ENCODE measurements at regions not wholly inside any gene's neighbourhood (a gene's known extent, or its start where the extent isn't known, plus 50 kb on each side); places are given as distances from the start of the nearest gene placed in this dataset.
A peak's percentile ranks its signal among the peaks of the same experiment; 100 is the strongest.

DNA sequence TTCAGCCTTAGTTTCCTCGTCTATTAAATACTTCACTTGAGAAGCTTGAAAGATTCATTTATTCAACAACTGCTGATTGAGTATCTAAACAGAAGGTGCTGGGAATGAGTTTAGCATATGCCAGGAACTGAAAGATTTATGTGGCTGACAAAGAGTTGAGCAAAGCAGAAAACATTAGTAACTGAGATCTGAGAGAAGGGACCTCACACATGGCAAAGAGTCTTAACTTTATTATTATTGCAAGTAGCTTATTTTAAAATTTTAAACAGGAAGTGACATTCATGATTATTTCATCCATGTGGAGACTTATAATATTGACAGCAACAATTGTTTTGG lies 133.6 kb downstream of the CASP12 start (continued):
- no peak for TF ChIP-seq MXD4 (CRISPR knock-in tag; IDR thresholded peaks at IDR 0.05)
- no peak for TF ChIP-seq ZNF792 (CRISPR knock-in tag; IDR thresholded peaks at IDR 0.05)
- TF ChIP-seq, protein P1, sequence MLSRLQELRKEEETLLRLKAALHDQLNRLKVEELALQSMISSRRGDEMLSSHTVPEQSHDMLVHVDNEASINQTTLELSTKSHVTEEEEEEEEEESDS (CRISPR knock-in tag; IDR thresholded peaks at IDR 0.05; ENCODE audit: borderline replicate concordance): no peak
- no peak for TF ChIP-seq NR2C2 (CRISPR knock-in tag; IDR thresholded peaks at IDR 0.05; ENCODE audit: borderline replicate concordance)
- TF ChIP-seq TP53 (CRISPR knock-in tag; conservative IDR thresholded peaks at IDR 0.05): no peak
- TF ChIP-seq CCAR2 (optimal IDR thresholded peaks at IDR 0.05; ENCODE audit: low read depth, low read length): no peak

DNA sequence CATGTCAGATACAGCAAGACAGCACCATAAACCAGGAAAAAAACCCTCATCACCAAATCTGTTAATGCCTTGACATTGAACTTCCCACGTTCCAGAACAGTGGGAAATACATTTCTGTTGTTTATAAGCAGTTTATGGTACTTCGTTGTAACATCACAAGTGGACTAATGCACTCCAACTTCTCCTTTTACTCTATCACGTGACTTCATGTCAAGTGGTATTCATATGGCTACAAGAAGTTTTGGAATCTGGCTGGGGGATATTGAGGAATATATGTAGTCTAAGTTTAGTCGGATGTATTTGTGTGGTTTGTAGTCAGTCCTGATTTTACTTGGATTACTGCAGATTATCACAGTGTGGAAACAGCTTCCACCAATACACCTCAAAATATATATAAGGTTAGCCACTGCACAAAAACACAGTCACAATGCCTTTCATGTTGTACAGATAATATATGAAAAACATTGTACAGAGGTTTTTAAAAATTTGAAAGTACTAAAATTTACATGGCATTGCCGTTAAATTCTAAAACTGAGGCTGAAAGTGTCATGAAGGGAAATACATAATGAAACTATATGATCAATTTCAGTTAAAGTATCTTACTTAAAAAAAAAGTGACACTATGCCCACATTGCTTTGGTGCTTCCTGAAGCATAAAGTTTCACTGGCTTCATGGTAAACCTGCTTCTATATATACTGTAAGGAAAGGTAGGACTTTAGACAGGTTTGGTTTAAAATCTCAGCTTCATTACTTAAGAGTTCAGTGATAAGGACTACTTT lies 134.1 kb downstream of the CASP12 start:
- CTCF ChIA-PET (ENCODE audit: low intra/inter-chr PET ratio, low total read pairs): no interaction called here
- TF ChIP-seq RBM22 (optimal IDR thresholded peaks at IDR 0.05; ENCODE audit: low read length) (no peak), ZNF777 (CRISPR knock-in tag; IDR thresholded peaks at IDR 0.05) (no peak), DPF2 (CRISPR knock-in tag; IDR thresholded peaks at IDR 0.05; ENCODE audit: borderline replicate concordance, low read depth) (no peak), RAD51 (IDR thresholded peaks at IDR 0.05; ENCODE audit: borderline replicate concordance) (peak; percentile 77), SMARCC2 (IDR thresholded peaks at IDR 0.05) (no peak), ZNF510 (CRISPR knock-in tag; IDR thresholded peaks at IDR 0.05; ENCODE audit: low read depth) (no peak)
- TF ChIP-seq, protein P2, sequence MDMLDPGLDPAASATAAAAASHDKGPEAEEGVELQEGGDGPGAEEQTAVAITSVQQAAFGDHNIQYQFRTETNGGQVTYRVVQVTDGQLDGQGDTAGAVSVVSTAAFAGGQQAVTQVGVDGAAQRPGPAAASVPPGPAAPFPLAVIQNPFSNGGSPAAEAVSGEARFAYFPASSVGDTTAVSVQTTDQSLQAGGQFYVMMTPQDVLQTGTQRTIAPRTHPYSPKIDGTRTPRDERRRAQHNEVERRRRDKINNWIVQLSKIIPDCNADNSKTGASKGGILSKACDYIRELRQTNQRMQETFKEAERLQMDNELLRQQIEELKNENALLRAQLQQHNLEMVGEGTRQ (IDR thresholded peaks at IDR 0.05; ENCODE audit: low read depth, low read length): 0 out of 2 replicates have a peak, but pooled peaks have one; percentile 26
- TF ChIP-seq, protein P2 (CRISPR knock-in tag; IDR thresholded peaks at IDR 0.05; ENCODE audit: borderline replicate concordance): no peak
- Histone ChIP-seq H2AFZ (ENCODE audit: low read length) (no peak overlapping the region), H3K36me3 (replicated peaks in 1 of 2; ENCODE audit: control insufficient read depth in 1 of 2, insufficient read depth in 2 of 2, low read length in 2 of 2) (no peaks in the 10 kb centered on the region), H3K79me2 (ENCODE audit: insufficient read depth, low read length) (no peaks in the 10 kb centered on the region), H3K9ac (ENCODE audit: insufficient read depth, low read depth, low read length) (no peak overlapping the region), H3K27me3 (ENCODE audit: control insufficient read depth in 1 of 2, insufficient read depth in 2 of 2, low read length in 2 of 2) (no peaks in the 10 kb centered on the region), H3K4me2 (ENCODE audit: low read depth, low read length) (no peak overlapping the region), H3K9me3 (ENCODE audit: low read length) (no peaks in the 10 kb centered on the region; the same call in 1 of the 2 replicates), H3K4me3 (replicated peaks in 1 of 3; ENCODE audit: insufficient read depth in 1 of 3, low read depth in 2 of 3, low read length in 3 of 3) (no peak overlapping the region), H3K27ac (ENCODE audit: extremely low read length, insufficient read depth, low read length) (no peak overlapping the region), H4K20me1 (ENCODE audit: insufficient read depth, low read length) (no peaks in the 10 kb centered on the region), H3K4me1 (ENCODE audit: insufficient read depth, low read length) (no peaks in the 10 kb centered on the region)
- ATAC-seq (no peak), DNase-seq (ENCODE audit: low spot score) (no peak), FAIRE-seq (no peak)
- POLR2A ChIA-PET: no interaction called here
- WGBS (ENCODE audit: low lambda C conversion rate): 0% methylated on average over 5 of the region's 5 CpGs
- BruUV-seq (replicated peaks): no TSS peak
- intact Hi-C loops (cut with micrococcal nuclease; ENCODE audit: unreplicated experiment) (no loop called here), in situ Hi-C loops (cut with HindIII; ENCODE audit: extremely low pct_ligation_motif_present, low pct_unique_long_range_greater_than_20kb) (no loop called here)
